LHCN-M2 (cell line): ENCODE measurements at regions not wholly inside any gene's neighbourhood (a gene's known extent, or its start where the extent isn't known, plus 50 kb on each side); places are given as distances from the start of the nearest gene placed in this dataset.
A peak's percentile ranks its signal among the peaks of the same experiment; 100 is the strongest.

Source experiments
- DNase-seq: peaks from one replicate; pipeline ENCODE4 v3.0.0-alpha.2; 2012; ENCODE audit warnings: low read depth

- DNase-seq = no peak
Measured at GRCh38 chr10:4061441-4061951, 276.5 kb upstream of the KLF6 start.

GRCh38 chr10:4059471-4060138 is 274.6 kb upstream of the KLF6 start:
- DNase-seq = no peak

- peak; percentile 36 for DNase-seq
Measured at GRCh38 chr10:4058514-4059029, 273.6 kb upstream of the KLF6 start.

- DNase-seq = no peak
Measured at GRCh38 chr10:4057725-4058513, 272.9 kb upstream of the KLF6 start.

GRCh38 chr10:4057021-4057420 is 272.0 kb upstream of the KLF6 start:
- no peak for DNase-seq

- no peak for DNase-seq
Measured at GRCh38 chr10:4054656-4055435, 269.8 kb upstream of the KLF6 start.

GRCh38 chr10:4053940-4054339 is 268.9 kb upstream of the KLF6 start:
- DNase-seq = no peak

- no peak for DNase-seq
Measured at GRCh38 chr10:4051641-4052151, 266.7 kb upstream of the KLF6 start.

- DNase-seq = peak; percentile 71
Measured at GRCh38 chr10:4051011-4051640, 266.1 kb upstream of the KLF6 start.

GRCh38 chr10:4050061-4050460 is 265.1 kb upstream of the KLF6 start:
- no peak for DNase-seq

GRCh38 chr10:4049348-4049747 is 264.3 kb upstream of the KLF6 start:
- DNase-seq = no peak

GRCh38 chr10:4048236-4048864 is 263.3 kb upstream of the KLF6 start:
- DNase-seq = no peak

GRCh38 chr10:4046712-4047354 is 261.8 kb upstream of the KLF6 start:
- no peak for DNase-seq

- no peak for DNase-seq
Measured at GRCh38 chr10:4046030-4046429, 261.0 kb upstream of the KLF6 start.

GRCh38 chr10:4043897-4044665 is 259.1 kb upstream of the KLF6 start:
- no peak for DNase-seq

GRCh38 chr10:4041635-4042034 is 256.6 kb upstream of the KLF6 start:
- DNase-seq = no peak

- DNase-seq = no peak
Measured at GRCh38 chr10:4038000-4038399, 253.0 kb upstream of the KLF6 start.

GRCh38 chr10:4035599-4035945 is 250.6 kb upstream of the KLF6 start:
- DNase-seq = no peak

GRCh38 chr10:4034907-4035598 is 250.0 kb upstream of the KLF6 start:
- DNase-seq = peak; percentile 66
